ENCODE measurements at regions not wholly inside any gene's neighbourhood (a gene's known extent, or its start where the extent isn't known, plus 50 kb on each side); places are given as distances from the start of the nearest gene placed in this dataset.
"Not testable (repeated sequence)": the region's sequence is repeated elsewhere in the genome, so short reads cannot be mapped to it uniquely, and the experiment has no call there.

- DNase-seq = no peak
- Mint-ChIP-seq H3K36me3 (ENCODE audit: low read depth) (no peaks in the 10 kb centered on the region), H3K27ac (no peak overlapping the region), H3K27me3 (no peaks in the 10 kb centered on the region), H3K4me1 (no peaks in the 10 kb centered on the region), H3K9me3 (no peaks in the 10 kb centered on the region), H3K4me3 (no peak overlapping the region)
- ChIA-PET CTCF (no interaction called here), POLR2A (no interaction called here)
Measured at GRCh38 chr1:30444401-30444800, 279.0 kb downstream of the MATN1 start.

DNA sequence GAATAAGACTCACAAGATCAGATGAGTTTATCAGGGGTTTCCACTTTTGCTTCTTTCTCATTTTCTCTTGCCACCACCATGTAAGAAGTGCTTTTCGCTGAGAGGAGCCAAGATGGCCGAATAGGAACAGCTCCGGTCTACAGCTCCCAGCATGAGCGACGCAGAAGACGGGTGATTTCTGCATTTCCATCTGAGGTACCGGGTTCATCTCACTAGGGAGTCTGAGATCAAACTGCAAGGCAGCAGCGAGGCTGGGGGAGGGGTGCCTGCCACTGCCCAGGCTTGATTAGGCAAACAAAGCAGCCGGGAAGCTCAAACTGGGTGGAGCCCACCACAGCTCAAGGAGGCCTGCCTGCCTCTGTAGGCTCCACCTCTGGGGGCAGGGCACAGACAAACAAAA lies 285.1 kb downstream of the MATN1 start:
- H3K9me3 Mint-ChIP-seq; H3K4me3 Mint-ChIP-seq; H3K27me3 Mint-ChIP-seq; POLR2A ChIA-PET; H3K36me3 Mint-ChIP-seq (ENCODE audit: low read depth); DNase-seq; CTCF ChIA-PET; H3K27ac Mint-ChIP-seq; H3K4me1 Mint-ChIP-seq: not testable (repeated sequence)

- CTCF ChIA-PET = no interaction called here
- POLR2A ChIA-PET = no interaction called here
- no peak for DNase-seq
- H3K36me3 Mint-ChIP-seq (ENCODE audit: low read depth) = no peaks in the 10 kb centered on the region
- peaks cover 16% of the 10 kb centered on the region for H3K27me3 Mint-ChIP-seq
- no peaks in the 10 kb centered on the region for H3K9me3 Mint-ChIP-seq
- H3K27ac Mint-ChIP-seq = no peak overlapping the region
- no peak overlapping the region for H3K4me3 Mint-ChIP-seq
- no peaks in the 10 kb centered on the region for H3K4me1 Mint-ChIP-seq
Measured at GRCh38 chr1:30437059-30437576, 286.3 kb downstream of the MATN1 start.

- Mint-ChIP-seq H3K27me3 (peaks cover 22% of the 10 kb centered on the region), H3K27ac (no peak overlapping the region), H3K9me3 (no peaks in the 10 kb centered on the region), H3K4me1 (no peaks in the 10 kb centered on the region), H3K4me3 (no peak overlapping the region), H3K36me3 (ENCODE audit: low read depth) (no peaks in the 10 kb centered on the region)
- no peak for DNase-seq
- ChIA-PET CTCF (no interaction called here), POLR2A (no interaction called here)
Measured at GRCh38 chr1:30427545-30427944, 295.8 kb downstream of the MATN1 start.

- H3K9me3 Mint-ChIP-seq = no peaks in the 10 kb centered on the region
- H3K27ac Mint-ChIP-seq = no peak overlapping the region
- H3K4me3 Mint-ChIP-seq = no peak overlapping the region
- CTCF ChIA-PET = no interaction called here
- H3K36me3 Mint-ChIP-seq (ENCODE audit: low read depth) = no peaks in the 10 kb centered on the region
- no peak for DNase-seq
- H3K27me3 Mint-ChIP-seq = peaks cover 11% of the 10 kb centered on the region
- no peaks in the 10 kb centered on the region for H3K4me1 Mint-ChIP-seq
- POLR2A ChIA-PET = no interaction called here
Measured at GRCh38 chr1:30425046-30425445, 298.3 kb downstream of the MATN1 start.

- Mint-ChIP-seq H3K4me3 (no peak overlapping the region), H3K4me1 (no peaks in the 10 kb centered on the region), H3K36me3 (ENCODE audit: low read depth) (no peaks in the 10 kb centered on the region), H3K9me3 (no peaks in the 10 kb centered on the region), H3K27me3 (peaks cover 8% of the 10 kb centered on the region), H3K27ac (no peak overlapping the region)
- ChIA-PET POLR2A (no interaction called here), CTCF (no interaction called here)
- DNase-seq = no peak
Measured at GRCh38 chr1:30423570-30423969, 299.8 kb downstream of the MATN1 start.

DNA sequence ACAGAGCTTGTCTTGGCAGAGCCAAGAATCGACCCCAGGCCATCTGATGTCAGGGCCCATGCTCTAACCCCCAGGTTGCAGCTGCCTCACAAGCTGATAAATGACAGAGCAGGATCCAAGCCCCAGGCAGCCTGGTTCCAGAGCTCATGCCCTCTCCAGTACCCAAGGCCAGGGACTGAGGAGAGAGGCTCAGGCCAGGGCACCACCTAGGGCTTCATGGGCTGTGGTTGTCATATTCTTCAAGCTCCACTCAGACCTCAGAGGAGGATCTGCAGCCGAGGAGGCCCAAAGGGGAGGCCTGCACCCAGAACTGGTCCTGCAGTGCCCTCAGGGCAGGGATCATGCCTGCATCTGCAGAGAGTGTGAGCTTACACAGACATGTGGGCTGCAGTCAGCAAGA lies 301.1 kb downstream of the MATN1 start:
- H3K9me3 Mint-ChIP-seq = no peaks in the 10 kb centered on the region
- ChIA-PET POLR2A (no interaction called here), CTCF (no interaction called here)
- H3K4me1 Mint-ChIP-seq = no peaks in the 10 kb centered on the region
- peaks cover 8% of the 10 kb centered on the region for H3K27me3 Mint-ChIP-seq
- no peak overlapping the region for H3K4me3 Mint-ChIP-seq
- H3K36me3 Mint-ChIP-seq (ENCODE audit: low read depth) = no peaks in the 10 kb centered on the region
- no peak for DNase-seq
- no peak overlapping the region for H3K27ac Mint-ChIP-seq

- Mint-ChIP-seq H3K27ac (no peak overlapping the region), H3K4me3 (no peak overlapping the region), H3K36me3 (ENCODE audit: low read depth) (no peaks in the 10 kb centered on the region), H3K4me1 (no peaks in the 10 kb centered on the region), H3K9me3 (no peaks in the 10 kb centered on the region), H3K27me3 (peaks cover 1% of the 10 kb centered on the region)
- CTCF ChIA-PET = no interaction called here
- no peak for DNase-seq
- POLR2A ChIA-PET = no interaction called here
Measured at GRCh38 chr1:30420519-30421050, 302.8 kb downstream of the MATN1 start.

DNA sequence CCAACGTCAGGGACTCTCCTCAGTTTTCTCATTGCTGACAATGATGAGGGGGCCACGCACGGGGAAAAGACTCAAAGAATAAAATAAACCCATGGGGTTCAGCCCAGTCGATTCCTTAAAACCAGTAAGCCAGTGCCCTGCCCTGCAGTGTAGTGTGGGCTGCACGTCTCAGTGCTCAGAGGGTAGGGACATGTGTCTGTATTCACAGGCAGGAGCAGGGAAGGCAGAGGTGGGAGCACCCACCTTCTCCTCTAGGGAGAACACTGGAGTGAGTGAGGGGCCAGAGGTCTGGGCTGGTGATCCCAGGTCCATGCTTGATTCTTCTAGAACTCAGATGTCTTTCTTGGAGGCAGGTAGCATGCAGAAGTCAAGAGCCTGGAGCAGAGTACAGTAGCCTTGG lies 303.6 kb downstream of the MATN1 start:
- Mint-ChIP-seq H3K4me3 (no peak overlapping the region), H3K27ac (no peak overlapping the region), H3K27me3 (no peaks in the 10 kb centered on the region), H3K9me3 (no peaks in the 10 kb centered on the region), H3K36me3 (ENCODE audit: low read depth) (no peaks in the 10 kb centered on the region), H3K4me1 (no peaks in the 10 kb centered on the region)
- CTCF ChIA-PET = no interaction called here
- DNase-seq = no peak
- POLR2A ChIA-PET = no interaction called here

DNA sequence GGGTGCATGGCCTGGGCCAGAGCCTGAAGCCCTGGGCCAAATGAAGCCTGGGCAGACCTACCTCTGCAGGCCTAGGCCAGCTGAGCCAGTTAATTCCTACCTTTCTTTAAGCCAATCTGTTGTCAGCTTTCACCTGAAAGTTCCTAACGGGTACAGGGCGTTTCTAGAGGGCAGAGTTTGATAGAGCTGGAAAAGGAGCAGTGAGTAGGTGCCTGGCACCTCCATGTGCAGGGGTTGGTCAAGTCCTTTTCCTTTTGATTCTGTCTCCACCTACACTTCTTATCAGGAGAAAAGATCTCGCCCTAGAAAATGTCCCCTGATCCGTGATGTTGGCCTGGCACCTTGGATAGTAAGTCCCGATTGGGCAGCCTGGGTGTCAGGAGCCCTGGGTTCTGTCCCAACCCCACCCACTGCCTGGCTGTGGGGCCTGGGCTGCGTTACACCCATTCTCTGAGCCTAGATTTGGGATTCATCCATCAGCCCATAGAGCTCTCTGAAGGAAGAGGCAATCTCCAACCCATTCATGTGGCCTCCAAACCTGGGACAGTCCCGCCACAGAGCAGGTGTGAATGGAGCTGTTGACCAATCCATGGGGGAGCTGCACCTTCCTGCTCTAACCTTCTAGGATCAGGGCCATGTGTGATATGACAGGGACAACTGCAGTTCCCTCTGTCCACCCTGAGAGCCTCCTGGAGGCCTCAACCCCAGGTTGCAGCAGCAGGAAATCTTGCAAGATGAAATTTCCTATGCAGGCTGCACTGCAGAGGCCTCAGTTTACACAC lies 304.3 kb downstream of the MATN1 start:
- POLR2A ChIA-PET = no interaction called here
- CTCF ChIA-PET = interaction anchor here (1.1 kb wide), 1 partner anchor 39 kb away, joined by 3 read pairs; no protein-coding TSS in a partner anchor
- H3K9me3 Mint-ChIP-seq = no peaks in the 10 kb centered on the region
- H3K27ac Mint-ChIP-seq = no peak overlapping the region
- no peaks in the 10 kb centered on the region for H3K4me1 Mint-ChIP-seq
- no peak for DNase-seq
- no peaks in the 10 kb centered on the region for H3K36me3 Mint-ChIP-seq (ENCODE audit: low read depth)
- no peak overlapping the region for H3K4me3 Mint-ChIP-seq
- H3K27me3 Mint-ChIP-seq = no peaks in the 10 kb centered on the region

DNA sequence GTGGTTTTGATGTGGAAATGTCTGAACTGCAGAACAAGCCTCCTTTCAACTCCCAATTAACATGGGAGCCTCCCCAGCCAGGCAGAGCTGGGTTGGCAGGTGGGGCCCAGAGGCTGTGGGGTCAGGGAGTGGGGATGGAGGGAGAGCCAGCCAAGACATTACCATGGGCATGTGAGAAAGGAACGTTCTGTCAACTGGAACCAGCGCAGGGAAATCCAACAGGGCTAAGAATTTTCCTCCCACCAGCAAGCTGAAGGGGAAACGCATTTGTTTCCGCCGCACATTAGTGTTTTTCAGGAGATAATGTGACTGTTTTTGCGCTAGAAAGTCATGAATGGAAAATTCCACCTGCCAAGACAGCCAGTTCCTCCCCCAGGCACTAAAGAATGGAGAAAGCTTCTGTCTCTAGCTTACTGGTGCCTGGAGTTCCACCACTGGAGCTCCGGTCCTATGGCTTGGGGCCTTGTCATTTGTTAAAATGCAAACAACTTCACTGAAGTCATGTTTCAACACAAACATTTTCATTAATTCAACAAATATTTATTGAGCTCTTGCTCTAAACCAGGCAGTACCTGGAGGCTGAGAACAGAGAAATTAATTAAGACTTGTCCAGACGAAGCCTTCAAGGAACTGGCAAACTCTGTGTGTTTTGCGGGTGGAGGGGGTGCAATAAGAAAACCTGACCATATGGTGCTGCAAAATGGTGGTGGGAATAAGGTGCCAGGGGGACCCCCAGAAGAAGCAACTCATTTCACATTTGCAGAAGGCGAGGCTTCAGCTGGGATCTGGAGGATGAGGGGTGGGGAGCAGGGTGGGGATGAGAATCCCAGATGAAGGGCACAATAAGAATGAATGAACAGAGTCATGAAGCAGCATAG lies 305.1 kb downstream of the MATN1 start:
- no peaks in the 10 kb centered on the region for H3K9me3 Mint-ChIP-seq
- ChIA-PET CTCF (interaction anchor here (1.1 kb wide), 1 partner anchor 38 kb away, joined by 3 read pairs; no protein-coding TSS in a partner anchor), POLR2A (no interaction called here)
- no peaks in the 10 kb centered on the region for H3K27me3 Mint-ChIP-seq
- no peaks in the 10 kb centered on the region for H3K4me1 Mint-ChIP-seq
- H3K4me3 Mint-ChIP-seq = no peak overlapping the region
- H3K27ac Mint-ChIP-seq = no peak overlapping the region
- DNase-seq = no peak
- H3K36me3 Mint-ChIP-seq (ENCODE audit: low read depth) = no peaks in the 10 kb centered on the region

GRCh38 chr1:30417701-30418046 lies 305.7 kb downstream of the MATN1 start:
- Mint-ChIP-seq H3K4me3 (no peak overlapping the region), H3K9me3 (no peaks in the 10 kb centered on the region), H3K27me3 (no peaks in the 10 kb centered on the region), H3K4me1 (no peaks in the 10 kb centered on the region), H3K27ac (no peak overlapping the region), H3K36me3 (ENCODE audit: low read depth) (no peaks in the 10 kb centered on the region)
- DNase-seq = no peak
- POLR2A ChIA-PET = no interaction called here
- CTCF ChIA-PET = no interaction called here

DNA sequence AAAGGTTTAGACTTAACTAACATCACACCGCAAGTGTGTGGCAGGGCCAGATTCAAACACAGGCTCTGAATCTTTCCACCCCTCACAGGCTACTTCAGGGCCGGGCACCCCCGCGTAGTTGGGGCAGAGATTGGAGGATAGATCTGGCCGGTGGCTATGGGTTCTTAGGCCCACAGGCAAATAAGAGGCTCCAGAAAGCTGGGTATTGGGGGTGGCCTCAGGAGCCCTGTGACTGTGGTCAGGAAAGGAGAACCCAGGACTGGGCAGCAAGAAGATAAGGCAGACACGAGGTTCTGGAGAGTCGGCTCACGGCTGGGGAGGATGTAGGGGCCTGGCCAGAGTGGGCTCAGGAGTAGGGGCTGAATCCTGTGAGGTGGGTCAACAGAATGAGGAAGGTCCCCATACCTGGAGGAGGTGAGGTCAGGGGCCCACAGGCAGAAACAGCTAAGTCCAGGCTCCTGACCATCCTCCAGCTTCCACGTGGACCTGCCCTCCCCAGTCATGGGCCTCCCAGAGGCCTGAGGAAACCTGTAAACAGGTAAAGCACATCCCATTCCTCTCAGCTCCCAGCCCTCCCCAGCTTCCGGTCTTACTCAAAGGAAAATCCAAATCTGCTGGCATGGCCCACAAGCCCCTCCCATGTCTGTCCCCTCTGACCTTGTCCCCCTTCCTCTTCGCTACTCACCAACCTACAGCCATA lies 306.2 kb downstream of the MATN1 start:
- Mint-ChIP-seq H3K27ac (no peak overlapping the region), H3K36me3 (ENCODE audit: low read depth) (no peaks in the 10 kb centered on the region), H3K27me3 (no peaks in the 10 kb centered on the region), H3K9me3 (no peaks in the 10 kb centered on the region), H3K4me1 (no peaks in the 10 kb centered on the region), H3K4me3 (no peak overlapping the region)
- ChIA-PET POLR2A (no interaction called here), CTCF (no interaction called here)
- no peak for DNase-seq
